CD4-positive, CD25-positive, alpha-beta regulatory T cell (primary cell): ENCODE measurements at regions not wholly inside any gene's neighbourhood (a gene's known extent, or its start where the extent isn't known, plus 50 kb on each side); places are given as distances from the start of the nearest gene placed in this dataset.
A peak's percentile ranks its signal among the peaks of the same experiment; 100 is the strongest.
"Not testable (repeated sequence)": the region's sequence is repeated elsewhere in the genome, so short reads cannot be mapped to it uniquely, and the experiment has no call there.

Source experiments
- ATAC-seq, 2 donors: fragments of 150-1000 bp; cut with Tn5 transposase; one replicate each; pipeline ENCODE4 v1.10.0; 2021; ENCODE audit warnings: low read depth in 2 of 2, moderate number of reproducible peaks in 2 of 2, moderate library complexity in 1 of 2
- DNase-seq, 3 donors: peaks; one replicate each; pipeline versions ENCODE4 v3.0.0 to v3.0.0-alpha.2; 2012 to 2022; ENCODE audit warnings: mixed read lengths in 1 of 3
- H3K27ac ChIP-seq: one replicate; pipeline ENCODE4 v1.7.0; 2013; ENCODE audit warnings: mild to moderate bottlenecking, low read length; ENCODE audit not compliant: insufficient read depth, poor library complexity, severe bottlenecking
- H3K27me3 ChIP-seq: one replicate; pipeline ENCODE4 v1.7.0; 2013; ENCODE audit warnings: low read length; ENCODE audit not compliant: control insufficient read depth, insufficient read depth
- H3K36me3 ChIP-seq: one replicate; pipeline ENCODE4 v1.7.0; 2013; ENCODE audit warnings: mild to moderate bottlenecking, low read length, moderate library complexity; ENCODE audit not compliant: control insufficient read depth, insufficient read depth
- H3K4me1 ChIP-seq: 2 replicates; pipeline ENCODE4 v1.7.0; 2013; ENCODE audit warnings: mild to moderate bottlenecking, low read length; ENCODE audit not compliant: insufficient read depth, control insufficient read depth, poor library complexity, severe bottlenecking
- H3K4me3 ChIP-seq: one replicate; pipeline ENCODE4 v1.7.0; 2013; ENCODE audit warnings: low read depth, mild to moderate bottlenecking, low read length, moderate library complexity
- H3K9me3 ChIP-seq, 2 experiments: 1 replicate in 1 of 2; 2 replicates in 1 of 2; pipeline ENCODE4 v1.7.0; 2013; ENCODE audit warnings: low read length in 2 of 2, mild to moderate bottlenecking in 1 of 2, moderate library complexity in 1 of 2; ENCODE audit not compliant: control insufficient read depth in 2 of 2
- H3K27ac Mint-ChIP-seq, 3 donors: one replicate each; pipeline ENCODE4 v1.8.0; 2020 to 2022; ENCODE audit warnings: mild to moderate bottlenecking in 3 of 3, mixed read lengths in 3 of 3, moderate library complexity in 2 of 3
- H3K27me3 Mint-ChIP-seq: one replicate; pipeline ENCODE4 v1.8.0; 2022; ENCODE audit warnings: mild to moderate bottlenecking, mixed read lengths
- H3K36me3 Mint-ChIP-seq: one replicate; pipeline ENCODE4 v1.8.0; 2020; ENCODE audit warnings: mixed read lengths
- H3K4me1 Mint-ChIP-seq, 4 donors: one replicate each; pipeline ENCODE4 v1.8.0; 2020 to 2022; ENCODE audit warnings: mixed read lengths in 4 of 4, mild to moderate bottlenecking in 1 of 4
- H3K4me3 Mint-ChIP-seq, 4 donors: one replicate each; pipeline ENCODE4 v1.8.0; 2020 to 2022; ENCODE audit warnings: mild to moderate bottlenecking in 4 of 4, mixed read lengths in 4 of 4, moderate library complexity in 3 of 4
- H3K9me3 Mint-ChIP-seq, 7 donors: one replicate each; pipeline ENCODE4 v1.8.0; 2020 to 2022; ENCODE audit warnings: mixed read lengths in 7 of 7, mild to moderate bottlenecking in 3 of 7, moderate library complexity in 2 of 7

- H3K9me3 Mint-ChIP-seq: peaks cover 0 to 2% (median 0%) of the 10 kb centered on the region in 7 donors
- H3K4me3 Mint-ChIP-seq: no peak overlapping the region
- Histone ChIP-seq H3K27ac (no peak overlapping the region), H3K27me3 (no peaks in the 10 kb centered on the region), H3K4me3 (no peak overlapping the region), H3K4me1 (peaks cover 12% of the 10 kb centered on the region), H3K9me3 (no peaks in the 10 kb centered on the region), H3K36me3 (no peaks in the 10 kb centered on the region)
- ATAC-seq (no peak), DNase-seq (no peak)
- peaks cover 0 to 21% (median 15%) of the 10 kb centered on the region in 4 donors for H3K4me1 Mint-ChIP-seq
- H3K27ac Mint-ChIP-seq: peak overlapping the region in 2 of 3 donors; percentile 29 to 82
- peaks cover 4% of the 10 kb centered on the region for H3K27me3 Mint-ChIP-seq
- H3K36me3 Mint-ChIP-seq: no peaks in the 10 kb centered on the region
Observed at GRCh38 chr2:101627285-101628029, 70.0 kb upstream of the MAP4K4 start.

GRCh38 chr2:101625814-101626213, 71.7 kb upstream of the MAP4K4 start:
- not testable (repeated sequence) for H3K9me3 Mint-ChIP-seq, H3K36me3 ChIP-seq, H3K27ac ChIP-seq, DNase-seq, H3K27me3 Mint-ChIP-seq, H3K9me3 ChIP-seq, H3K27me3 ChIP-seq, ATAC-seq, H3K4me3 ChIP-seq, H3K36me3 Mint-ChIP-seq
- H3K27ac Mint-ChIP-seq: peak overlapping the region in 2 of 3 donors; percentile 12 to 88
- H3K4me1 ChIP-seq: peaks cover 13% of the 10 kb centered on the region
- H3K4me1 Mint-ChIP-seq: peaks cover 0 to 35% (median 19%) of the 10 kb centered on the region in 4 donors
- H3K4me3 Mint-ChIP-seq: peak overlapping the region in 1 of 4 donors; percentile 70

GRCh38 chr2:101625387-101625786, 72.1 kb upstream of the MAP4K4 start:
- Mint-ChIP-seq H3K27me3 (peaks cover 4% of the 10 kb centered on the region), H3K4me3 (peak overlapping the region in 2 of 4 donors; percentile 31 to 70), H3K27ac (peak overlapping the region in 2 of 3 donors; percentile 12 to 88), H3K4me1 (peaks cover 0 to 35% (median 19%) of the 10 kb centered on the region in 4 donors), H3K9me3 (peaks cover 0 to 3% (median 0%) of the 10 kb centered on the region in 7 donors), H3K36me3 (no peaks in the 10 kb centered on the region)
- ATAC-seq: peak in 1 of 2 donors; percentile 41
- no peaks in the 10 kb centered on the region for H3K27me3 ChIP-seq
- no peak overlapping the region for H3K4me3 ChIP-seq
- DNase-seq: no peak
- no peaks in the 10 kb centered on the region for H3K36me3 ChIP-seq
- H3K27ac ChIP-seq: no peak overlapping the region
- no peaks in the 10 kb centered on the region for H3K9me3 ChIP-seq
- peaks cover 13% of the 10 kb centered on the region for H3K4me1 ChIP-seq

GRCh38 chr2:101624706-101625332, 72.7 kb upstream of the MAP4K4 start:
- Mint-ChIP-seq H3K36me3 (no peaks in the 10 kb centered on the region), H3K9me3 (peaks cover 0 to 3% (median 0%) of the 10 kb centered on the region in 7 donors), H3K4me1 (peaks cover 0 to 35% (median 19%) of the 10 kb centered on the region in 4 donors), H3K27ac (peak overlapping the region; percentile 12 to 88 (median 77)), H3K4me3 (no peak overlapping the region), H3K27me3 (peaks cover 4% of the 10 kb centered on the region)
- ATAC-seq (no peak), DNase-seq (no peak)
- Histone ChIP-seq H3K4me1 (peaks cover 13% of the 10 kb centered on the region), H3K9me3 (no peaks in the 10 kb centered on the region), H3K27ac (no peak overlapping the region), H3K4me3 (no peak overlapping the region), H3K36me3 (no peaks in the 10 kb centered on the region), H3K27me3 (no peaks in the 10 kb centered on the region)

- Histone ChIP-seq H3K4me3 (peak overlapping the region; percentile 70), H3K36me3 (no peaks in the 10 kb centered on the region), H3K9me3 (no peaks in the 10 kb centered on the region), H3K27me3 (no peaks in the 10 kb centered on the region), H3K4me1 (peaks cover 13% of the 10 kb centered on the region), H3K27ac (no peak overlapping the region)
- peaks cover 4% of the 10 kb centered on the region for H3K27me3 Mint-ChIP-seq
- peaks cover 0 to 35% (median 19%) of the 10 kb centered on the region in 4 donors for H3K4me1 Mint-ChIP-seq
- DNase-seq (peak in 2 of 3 donors; percentile 16 to 59), ATAC-seq (peak; percentile 57 to 67)
- H3K9me3 Mint-ChIP-seq: peaks cover 0 to 3% (median 0%) of the 10 kb centered on the region in 7 donors
- peak overlapping the region; percentile 66 to 90 (median 77) for H3K27ac Mint-ChIP-seq
- no peaks in the 10 kb centered on the region for H3K36me3 Mint-ChIP-seq
- H3K4me3 Mint-ChIP-seq: peak overlapping the region in 3 of 4 donors; percentile 20 to 63 (median 62)
Observed at GRCh38 chr2:101623031-101623521, 74.4 kb upstream of the MAP4K4 start.

GRCh38 chr2:101622210-101623030, 75.1 kb upstream of the MAP4K4 start:
- DNase-seq (peak in 1 of 3 donors; percentile 24), ATAC-seq (no peak)
- Histone ChIP-seq H3K9me3 (no peaks in the 10 kb centered on the region), H3K36me3 (no peaks in the 10 kb centered on the region), H3K27ac (no peak overlapping the region), H3K4me1 (peaks cover 13% of the 10 kb centered on the region), H3K27me3 (no peaks in the 10 kb centered on the region), H3K4me3 (peak overlapping the region; percentile 70)
- Mint-ChIP-seq H3K4me1 (peaks cover 0 to 35% (median 19%) of the 10 kb centered on the region in 4 donors), H3K4me3 (peak overlapping the region in 3 of 4 donors; percentile 20 to 63 (median 62)), H3K36me3 (no peaks in the 10 kb centered on the region), H3K27ac (peak overlapping the region; percentile 66 to 90 (median 77)), H3K9me3 (peaks cover 0 to 3% (median 0%) of the 10 kb centered on the region in 7 donors), H3K27me3 (peaks cover 4% of the 10 kb centered on the region)

- Mint-ChIP-seq H3K9me3 (peaks cover 0 to 3% (median 0%) of the 10 kb centered on the region in 7 donors), H3K27me3 (peaks cover 4% of the 10 kb centered on the region), H3K4me3 (no peak overlapping the region), H3K27ac (peak overlapping the region in 1 of 3 donors; percentile 55), H3K36me3 (no peaks in the 10 kb centered on the region), H3K4me1 (peaks cover 5 to 29% (median 17%) of the 10 kb centered on the region in 4 donors)
- no peak for DNase-seq
- H3K36me3 ChIP-seq: no peaks in the 10 kb centered on the region
- no peak overlapping the region for H3K4me3 ChIP-seq
- H3K27ac ChIP-seq: no peak overlapping the region
- ATAC-seq: no peak
- no peaks in the 10 kb centered on the region for H3K9me3 ChIP-seq
- H3K27me3 ChIP-seq: no peaks in the 10 kb centered on the region
- H3K4me1 ChIP-seq: peaks cover 13% of the 10 kb centered on the region
Observed at GRCh38 chr2:101619191-101619591, 78.3 kb upstream of the MAP4K4 start.
